H1 (cell line): ENCODE measurements at regions not wholly inside any gene's neighbourhood (a gene's known extent, or its start where the extent isn't known, plus 50 kb on each side); places are given as distances from the start of the nearest gene placed in this dataset.

Source experiments
- ATF3 ChIP-seq: IDR thresholded peaks from 2 replicates; pipeline ENCODE4 v1.6.1; 2011; ENCODE audit warnings: low read depth, mild to moderate bottlenecking, low read length; ENCODE audit not compliant: insufficient read depth
- CBX5 ChIP-seq: fragments of 300-800, 300-1000 bp; sonication (generic); IDR thresholded peaks from 2 replicates; pipeline ENCODE4 v1.7.1; 2016; ENCODE audit warnings: antibody characterized with exemption, low read length, low read depth
- CREB1 ChIP-seq: IDR thresholded peaks from 2 replicates; pipeline ENCODE4 v1.6.1; 2012; ENCODE audit warnings: inconsistent platforms
- SP2 ChIP-seq: IDR thresholded peaks from 2 replicates; pipeline ENCODE4 v1.6.1; 2012; ENCODE audit warnings: mild to moderate bottlenecking, low read length, inconsistent platforms
- USF2 ChIP-seq: IDR thresholded peaks from 2 replicates; pipeline ENCODE4 v1.6.1; 2011; ENCODE audit warnings: low read length, improper control_type of control experiment

DNA sequence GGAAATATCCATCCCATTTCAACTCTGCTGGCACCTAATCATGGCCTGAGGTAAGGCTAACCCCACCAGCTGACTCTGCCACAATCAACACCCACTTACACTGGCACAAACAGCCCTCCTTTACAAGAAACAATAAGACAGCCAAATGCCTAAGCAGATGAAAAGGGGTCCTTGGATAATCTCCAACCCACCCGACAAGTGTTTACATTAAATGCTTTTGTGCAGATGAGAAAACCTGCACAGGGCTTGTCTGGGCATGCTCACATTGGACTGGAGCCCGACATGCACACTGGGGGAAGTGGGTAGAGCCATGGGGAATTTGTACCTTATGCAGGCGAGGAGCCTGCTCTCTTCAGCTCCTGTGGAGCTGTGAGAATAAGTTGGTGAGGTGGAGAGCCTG, 138.9 kb upstream of the ITM2A start:
- TF ChIP-seq CBX5 (no peak), ATF3 (no peak), SP2 (no peak), CREB1 (no peak), USF2 (no peak)
